ENCODE measurements at regions not wholly inside any gene's neighbourhood (a gene's known extent, or its start where the extent isn't known, plus 50 kb on each side); places are given as distances from the start of the nearest gene placed in this dataset.

GRCh38 chr5:13249854-13250253, 694.6 kb downstream of the DNAH5 start:
- CTCF ChIA-PET (ENCODE audit: partially characterized antibody), result interaction anchor here (0.9 to 2.3 kb wide), 12 partner anchors 9 to 563 kb away, joined by 3 to 16 read pairs (median 4); no protein-coding TSS in a partner anchor
- FAIRE-seq (no peak), DNase-seq (ENCODE audit: low read depth in 1 of 2, low spot score in 2 of 2) (no peak)
- Histone ChIP-seq H3K4me2 (ENCODE audit: insufficient read depth in 1 of 2, low read depth in 2 of 2, low read length in 2 of 2) (no peak overlapping the region), H4K8ac (ENCODE audit: extremely low read depth, insufficient read depth, low read length) (no peak overlapping the region), H3K18ac (ENCODE audit: extremely low read depth, low read length) (no peak overlapping the region), H4K91ac (replicated peaks; ENCODE audit: insufficient read length, low read length) (no peak overlapping the region), H3K23ac (ENCODE audit: insufficient read length) (no peak overlapping the region), H3K4me3 (ENCODE audit: extremely low read depth in 1 of 4, insufficient read depth in 2 of 4, low read depth in 3 of 4, low read length in 4 of 4) (no peak overlapping the region), H2BK120ac (replicated peaks; ENCODE audit: low read depth, low read length) (no peak overlapping the region), H3K79me2 (ENCODE audit: control insufficient read depth in 1 of 2, insufficient read depth in 2 of 2, low read length in 2 of 2) (no peaks in the 10 kb centered on the region), H3K27me3 (replicated peaks in 1 of 4; ENCODE audit: control insufficient read depth in 3 of 4, extremely low read depth in 1 of 4, insufficient read depth in 3 of 4, low read length in 3 of 4) (no peaks in the 10 kb centered on the region), H3K9ac (replicated peaks in 1 of 4; ENCODE audit: extremely low read depth in 1 of 4, low read depth in 3 of 4, low read length in 3 of 4) (no peak overlapping the region), H2AFZ (ENCODE audit: low read length) (no peak overlapping the region), H2BK12ac (ENCODE audit: low read depth, low read length) (no peak overlapping the region), H4K5ac (ENCODE audit: insufficient read length, low read depth, low read length) (no peak overlapping the region), H3K9me3 (ENCODE audit: insufficient read depth in 2 of 2, low read depth in 1 of 2, low read length in 1 of 2) (peaks cover 2 to 3% of the 10 kb centered on the region in 2 experiments; a peak in 3 of 4 replicates), H3K4me1 (replicated peaks in 1 of 4; ENCODE audit: control insufficient read depth in 3 of 4, insufficient read depth in 4 of 4, low read length in 3 of 4) (peaks cover 0 to 5% (median 2%) of the 10 kb centered on the region in 4 experiments; a peak in 5 of 7 replicates), H3K56ac (replicated peaks; ENCODE audit: insufficient read length, low read depth, low read length) (no peak overlapping the region), H4K20me1 (replicated peaks in 1 of 2; ENCODE audit: control insufficient read depth in 1 of 2, insufficient read depth in 2 of 2, low read length in 2 of 2) (no peaks in the 10 kb centered on the region), H3K27ac (ENCODE audit: low read depth, low read length) (no peak overlapping the region), H3K14ac (ENCODE audit: insufficient read length) (no peak overlapping the region), H3K79me1 (ENCODE audit: low read depth, low read length) (no peaks in the 10 kb centered on the region), H2BK5ac (ENCODE audit: low read depth, low read length) (no peak overlapping the region), H2BK15ac (ENCODE audit: low read length) (no peak overlapping the region), H2AK5ac (ENCODE audit: low read depth, low read length) (no peak overlapping the region), H2BK20ac (ENCODE audit: low read length) (no peak overlapping the region), H3K36me3 (ENCODE audit: control insufficient read depth in 2 of 4, insufficient read depth in 4 of 4, low read length in 3 of 4) (no peaks in the 10 kb centered on the region; a peak in 1 of 8 replicates), H3K4ac (replicated peaks; ENCODE audit: insufficient read length, low read depth, low read length) (no peak overlapping the region), H3K23me2 (ENCODE audit: low read depth, low read length) (no peaks in the 10 kb centered on the region)
- WGBS, 2 experiments (ENCODE audit: extremely low coverage in 1 of 2, insufficient coverage in 1 of 2, insufficient read length in 1 of 2, insufficient replicate concordance in 2 of 2, low coverage in 1 of 2, low lambda C conversion rate in 2 of 2, missing lambda C conversion rate in 1 of 2), result 95% methylated on average over 1 of the region's 1 CpG; no CpG with 5 or more reads in 1 of the 2 experiments
- POLR2A ChIA-PET (ENCODE audit: partially characterized antibody), result no interaction called here
- TF ChIP-seq RFX5 (IDR thresholded peaks at IDR 0.05; ENCODE audit: borderline replicate concordance, low read depth, low read length) (no peak), FOSL1 (IDR thresholded peaks at IDR 0.05; ENCODE audit: insufficient read depth, low read depth, low read length) (no peak), CHD1 (IDR thresholded peaks at IDR 0.05; ENCODE audit: low read depth, low read length) (no peak), ATF2 (IDR thresholded peaks at IDR 0.05; ENCODE audit: low read length) (no peak)

Measured in H1 (cell line).